WTC11 (cell line): ENCODE measurements at regions not wholly inside any gene's neighbourhood (a gene's known extent, or its start where the extent isn't known, plus 50 kb on each side); places are given as distances from the start of the nearest gene placed in this dataset.

Experiments
- ATAC-seq: fragments of 200-7000 bp; cut with Tn5 transposase; 2 replicates; pipeline ENCODE4 v1.10.0; 2021; ENCODE audit warnings: mild to moderate bottlenecking, moderate library complexity
- CTCF ChIA-PET: fragments of 300-600 bp; sonication (Branson Sonifier 250); formaldehyde crosslinking; loops from one replicate; lab custom pipeline; 2021; ENCODE audit warnings: antibody characterized with exemption; lab: Charles Lee
- POLR2A ChIA-PET: fragments of 350-600 bp; sonication (Branson Sonifier 250); formaldehyde crosslinking; loops from one replicate; lab custom pipeline; 2021; ENCODE audit warnings: antibody characterized with exemption; lab: Charles Lee
- DNase-seq: peaks from one replicate; pipeline ENCODE4 v3.0.0; 2021; ENCODE audit warnings: low spot score
- H3K27ac Mint-ChIP-seq: 2 replicates; pipeline ENCODE4 v1.8.0; 2021; ENCODE audit warnings: mixed read lengths
- H3K27me3 Mint-ChIP-seq: 2 replicates; pipeline ENCODE4 v1.8.0; 2021; ENCODE audit warnings: low read depth, mild to moderate bottlenecking, moderate library complexity, mixed read lengths
- H3K36me3 Mint-ChIP-seq: 2 replicates; pipeline ENCODE4 v1.8.0; 2021; ENCODE audit warnings: mixed read lengths
- H3K4me1 Mint-ChIP-seq: 2 replicates; pipeline ENCODE4 v1.8.0; 2022; ENCODE audit warnings: mixed read lengths
- H3K4me3 Mint-ChIP-seq: 2 replicates; pipeline ENCODE4 v1.8.0; 2021; ENCODE audit warnings: mild to moderate bottlenecking, moderate library complexity, mixed read lengths
- H3K9me3 Mint-ChIP-seq: 2 replicates; pipeline ENCODE4 v1.8.0; 2021; ENCODE audit warnings: mixed read lengths
- ATF1 ChIP-seq: sonication (generic); formaldehyde crosslinking; IDR thresholded peaks from 2 replicates; pipeline ENCODE4 v1.8.1; 2023; ENCODE audit warnings: mild to moderate bottlenecking, moderate library complexity, missing genetic modification reagents
- ATF6 ChIP-seq: sonication (generic); formaldehyde crosslinking; IDR thresholded peaks from 2 replicates; pipeline ENCODE4 v1.8.1; 2023; ENCODE audit warnings: mild to moderate bottlenecking, missing genetic modification reagents
- E2F5 ChIP-seq: sonication (generic); formaldehyde crosslinking; IDR thresholded peaks from 2 replicates; pipeline ENCODE4 v1.8.1; 2022; ENCODE audit warnings: mild to moderate bottlenecking, moderate library complexity, missing genetic modification reagents
- ESRRA ChIP-seq: sonication (generic); formaldehyde crosslinking; IDR thresholded peaks from 2 replicates; pipeline ENCODE4 v1.8.1; 2022; ENCODE audit warnings: mild to moderate bottlenecking, missing genetic modification reagents, borderline replicate concordance
- IRF1 ChIP-seq: sonication (generic); formaldehyde crosslinking; IDR thresholded peaks from 2 replicates; pipeline ENCODE4 v1.8.0; 2023; ENCODE audit warnings: missing genetic modification reagents
- JUN ChIP-seq: sonication (generic); formaldehyde crosslinking; IDR thresholded peaks from 2 replicates; pipeline ENCODE4 v1.8.0; 2023; ENCODE audit warnings: mild to moderate bottlenecking, missing genetic modification reagents
- MXD4 ChIP-seq: fragments of 250-450 bp; sonication (Bioruptor Pico); IDR thresholded peaks from 2 replicates; pipeline ENCODE4 v1.8.0; 2021; ENCODE audit warnings: mild to moderate bottlenecking, moderate library complexity, borderline replicate concordance
- MYBL2 ChIP-seq: sonication (generic); formaldehyde crosslinking; IDR thresholded peaks from 2 replicates; pipeline ENCODE4 v1.8.1; 2023; ENCODE audit warnings: mild to moderate bottlenecking, moderate library complexity, missing genetic modification reagents
- NFATC4 ChIP-seq: fragments of 250-450 bp; sonication (Bioruptor Pico); IDR thresholded peaks from 2 replicates; pipeline ENCODE4 v1.9.0; 2021; ENCODE audit warnings: mild to moderate bottlenecking
- NR1H2 ChIP-seq: sonication (generic); formaldehyde crosslinking; IDR thresholded peaks from 2 replicates; pipeline ENCODE4 v1.9.0; 2021; ENCODE audit warnings: mild to moderate bottlenecking, moderate library complexity, missing genetic modification reagents
- NR2C2 ChIP-seq: sonication (generic); formaldehyde crosslinking; IDR thresholded peaks from 2 replicates; pipeline ENCODE4 v1.8.0; 2022; ENCODE audit warnings: mild to moderate bottlenecking, missing genetic modification reagents
- SMAD3 ChIP-seq: sonication (generic); formaldehyde crosslinking; IDR thresholded peaks from 2 replicates; pipeline ENCODE4 v1.8.0; 2022; ENCODE audit warnings: missing genetic modification reagents, mild to moderate bottlenecking, borderline replicate concordance
- SMAD4 ChIP-seq: sonication (generic); formaldehyde crosslinking; IDR thresholded peaks from 2 replicates; pipeline ENCODE4 v1.8.0; 2022; ENCODE audit warnings: mild to moderate bottlenecking, missing genetic modification reagents
- STAT6 ChIP-seq: sonication (generic); formaldehyde crosslinking; conservative IDR thresholded peaks from 2 replicates; pipeline ENCODE4 v1.8.1; 2023; ENCODE audit warnings: mild to moderate bottlenecking, low read depth, missing genetic modification reagents, moderate library complexity
- ZBTB21 ChIP-seq: sonication (generic); formaldehyde crosslinking; IDR thresholded peaks from 2 replicates; pipeline ENCODE4 v1.8.1; 2023; ENCODE audit warnings: mild to moderate bottlenecking, missing genetic modification reagents, borderline replicate concordance
- ZNF219 ChIP-seq: sonication (generic); formaldehyde crosslinking; IDR thresholded peaks from 2 replicates; pipeline ENCODE4 v1.8.0; 2023; ENCODE audit warnings: missing genetic modification reagents, mild to moderate bottlenecking, borderline replicate concordance

- H3K9me3 Mint-ChIP-seq = no peaks in the 10 kb centered on the region
- no peak overlapping the region for H3K27ac Mint-ChIP-seq
- no peaks in the 10 kb centered on the region for H3K36me3 Mint-ChIP-seq
- ChIA-PET CTCF (no interaction called here), POLR2A (no interaction called here)
- H3K27me3 Mint-ChIP-seq = no peaks in the 10 kb centered on the region
- H3K4me3 Mint-ChIP-seq = no peak overlapping the region
- TF ChIP-seq NR2C2 (CRISPR knock-in tag) = no peak
- TF ChIP-seq NFATC4 (CRISPR knock-in tag) = no peak
- TF ChIP-seq NR1H2 (CRISPR knock-in tag) = no peak
- no peak for TF ChIP-seq STAT6 (CRISPR knock-in tag)
- no peak for TF ChIP-seq ATF6 (CRISPR knock-in tag)
- TF ChIP-seq ZNF219 (CRISPR knock-in tag) = no peak
- TF ChIP-seq IRF1 (CRISPR knock-in tag) = no peak
- TF ChIP-seq MYBL2 (CRISPR knock-in tag) = no peak
- no peak for TF ChIP-seq ZBTB21
- TF ChIP-seq SMAD3 (CRISPR knock-in tag) = no peak
- TF ChIP-seq E2F5 (CRISPR knock-in tag) = no peak
- no peak for TF ChIP-seq SMAD4
- no peak for ATAC-seq
- no peak for DNase-seq
- peaks cover 4% of the 10 kb centered on the region for H3K4me1 Mint-ChIP-seq
Measured at GRCh38 chr3:124266487-124266886, 274.6 kb upstream of the ROPN1 start.

GRCh38 chr3:124267406-124267805 is 275.5 kb upstream of the ROPN1 start:
- ChIA-PET POLR2A (no interaction called here), CTCF (no interaction called here)
- H3K36me3 Mint-ChIP-seq = no peaks in the 10 kb centered on the region
- no peaks in the 10 kb centered on the region for H3K27me3 Mint-ChIP-seq
- DNase-seq (no peak), ATAC-seq (no peak)
- TF ChIP-seq JUN (CRISPR knock-in tag) (no peak), ESRRA (CRISPR knock-in tag) (no peak), ATF1 (CRISPR knock-in tag) (no peak), NFATC4 (CRISPR knock-in tag) (no peak), MXD4 (CRISPR knock-in tag) (no peak), ATF6 (CRISPR knock-in tag) (no peak), ZNF219 (CRISPR knock-in tag) (no peak)
- no peaks in the 10 kb centered on the region for H3K9me3 Mint-ChIP-seq
- peaks cover 4% of the 10 kb centered on the region for H3K4me1 Mint-ChIP-seq
- H3K4me3 Mint-ChIP-seq = no peak overlapping the region
- no peak overlapping the region for H3K27ac Mint-ChIP-seq
